C4-2B (cell line): ENCODE measurements at regions not wholly inside any gene's neighbourhood (a gene's known extent, or its start where the extent isn't known, plus 50 kb on each side); places are given as distances from the start of the nearest gene placed in this dataset.

Source experiments
- CTCF ChIP-seq: fragments of 450-650 bp; conservative IDR thresholded peaks from 2 replicates; pipeline ENCODE4 v1.5.1; 2017; ENCODE audit warnings: mild to moderate bottlenecking
- ZFX ChIP-seq: fragments of 450-650 bp; IDR thresholded peaks from 2 replicates; pipeline ENCODE4 v1.6.1; 2017

DNA sequence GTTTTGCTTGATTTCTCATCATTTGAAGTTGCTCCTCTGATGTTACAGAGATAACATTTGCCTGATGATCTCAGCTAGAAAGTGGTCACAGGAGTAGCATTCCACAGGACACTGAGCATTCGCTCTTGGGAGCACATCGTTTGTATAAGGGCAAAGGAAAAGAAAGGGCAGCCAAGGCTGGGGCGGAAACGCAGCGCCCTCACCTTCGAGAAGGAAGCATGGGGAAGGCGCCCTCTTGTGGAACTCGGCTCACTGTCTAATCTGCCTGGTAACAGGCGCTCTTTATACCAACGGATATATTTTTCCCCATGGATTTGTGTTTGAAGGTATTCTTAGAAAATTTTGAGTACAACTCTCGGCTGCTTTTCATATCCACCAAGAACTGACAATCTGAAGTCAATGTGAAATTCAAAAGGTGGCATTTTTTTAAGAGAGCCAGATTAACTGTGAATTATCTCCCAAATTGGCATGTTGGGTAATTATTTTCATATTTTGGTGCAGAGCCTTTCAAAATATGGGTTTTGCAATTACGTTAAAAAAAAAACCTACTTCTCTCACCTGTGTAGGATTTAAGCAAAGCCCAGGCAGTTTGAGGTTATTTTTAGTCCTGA, 172.7 kb downstream of the CAND1 start:
- peak; percentile 95 for TF ChIP-seq CTCF
- no peak for TF ChIP-seq ZFX
